Ishikawa (cell line): ENCODE measurements at regions not wholly inside any gene's neighbourhood (a gene's known extent, or its start where the extent isn't known, plus 50 kb on each side); places are given as distances from the start of the nearest gene placed in this dataset.

ENCODE experiments used
- CEBPB ChIP-seq: IDR thresholded peaks from 2 replicates; pipeline ENCODE4 v1.6.1; 2012
- CREB1 ChIP-seq: IDR thresholded peaks from 2 replicates; pipeline ENCODE4 v1.6.1; 2012; ENCODE audit warnings: low read depth
- EGR1 ChIP-seq: IDR thresholded peaks from 2 replicates; pipeline ENCODE4 v1.6.1; 2012
- EP300 ChIP-seq: IDR thresholded peaks from 2 replicates; pipeline ENCODE4 v1.6.1; 2012; ENCODE audit warnings: borderline replicate concordance
- FOXM1 ChIP-seq: IDR thresholded peaks from 2 replicates; pipeline ENCODE4 v1.6.1; 2012; ENCODE audit warnings: low read depth, borderline replicate concordance
- NFIC ChIP-seq: IDR thresholded peaks from 2 replicates; pipeline ENCODE4 v1.6.1; 2012
- RAD21 ChIP-seq: IDR thresholded peaks from 2 replicates; pipeline ENCODE4 v1.6.1; 2012; ENCODE audit warnings: low read depth
- REST ChIP-seq: IDR thresholded peaks from 2 replicates; pipeline ENCODE4 v1.6.1; 2012; ENCODE audit warnings: low read depth, mild to moderate bottlenecking
- TAF1 ChIP-seq: IDR thresholded peaks from 2 replicates; pipeline ENCODE4 v1.6.1; 2012; ENCODE audit warnings: low read depth, mild to moderate bottlenecking
- TCF12 ChIP-seq: IDR thresholded peaks from 2 replicates; pipeline ENCODE4 v1.6.1; 2012; ENCODE audit warnings: low read depth
- TEAD4 ChIP-seq: IDR thresholded peaks from 2 replicates; pipeline ENCODE4 v1.6.1; 2012
- USF1 ChIP-seq: IDR thresholded peaks from 2 replicates; pipeline ENCODE4 v1.6.1; 2012
- YY1 ChIP-seq: IDR thresholded peaks from 2 replicates; pipeline ENCODE4 v1.6.1; 2012; ENCODE audit warnings: low read depth
- TF ChIP-seq, protein P1 (sequence below): IDR thresholded peaks from 2 replicates; pipeline ENCODE4 v1.6.1; 2012

DNA sequence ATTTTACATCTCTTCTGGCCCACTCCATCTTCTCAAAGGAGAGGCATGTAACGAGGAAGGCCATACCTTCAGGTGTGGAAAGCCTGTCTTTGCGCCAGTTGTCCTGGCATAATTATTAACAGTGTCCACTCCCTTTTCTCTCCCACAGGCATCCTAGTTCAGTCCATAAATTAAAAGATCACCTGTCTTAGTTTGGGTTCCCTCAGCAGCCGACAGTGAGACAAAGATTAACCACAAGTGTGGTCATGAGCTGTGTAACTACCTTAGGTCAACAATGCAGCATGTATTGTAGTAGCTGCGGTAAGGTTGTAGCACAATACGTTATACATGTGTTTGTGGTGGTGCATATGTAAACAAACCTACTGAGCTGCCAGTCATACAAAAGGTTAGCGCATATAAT, 103.3 kb upstream of the GALNT15 start:
- TF ChIP-seq, protein P1, sequence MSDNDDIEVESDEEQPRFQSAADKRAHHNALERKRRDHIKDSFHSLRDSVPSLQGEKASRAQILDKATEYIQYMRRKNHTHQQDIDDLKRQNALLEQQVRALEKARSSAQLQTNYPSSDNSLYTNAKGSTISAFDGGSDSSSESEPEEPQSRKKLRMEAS: no peak
- TF ChIP-seq EP300 (no peak), RAD21 (no peak), EGR1 (no peak), NFIC (no peak), CEBPB (no peak), TAF1 (no peak), CREB1 (no peak), TCF12 (no peak), REST (no peak), FOXM1 (no peak), YY1 (no peak), TEAD4 (no peak), USF1 (no peak)
